CD4-positive, alpha-beta T cell treated with Interferon alpha-2 for 1 hour (primary cell): ENCODE measurements at regions not wholly inside any gene's neighbourhood (a gene's known extent, or its start where the extent isn't known, plus 50 kb on each side); places are given as distances from the start of the nearest gene placed in this dataset.

Source experiments
- DNase-seq, 2 donors: peaks; one replicate each; pipeline ENCODE4 v3.0.0-alpha.2; 2020 to 2022

GRCh38 chr11:129324533-129325175 is 51.0 kb upstream of the BARX2 start:
- no peak for DNase-seq

- DNase-seq = peak; percentile 6 to 11
Observed at GRCh38 chr11:129323896-129324502, 51.6 kb upstream of the BARX2 start.

- DNase-seq = no peak
Observed at GRCh38 chr11:129322941-129323340, 52.7 kb upstream of the BARX2 start.

GRCh38 chr11:129321076-129321475 is 54.6 kb upstream of the BARX2 start:
- no peak for DNase-seq

GRCh38 chr11:129320494-129320893 is 55.2 kb upstream of the BARX2 start:
- no peak for DNase-seq

- DNase-seq = no peak
Observed at GRCh38 chr11:129319751-129320150, 55.9 kb upstream of the BARX2 start.

- DNase-seq = no peak
Observed at GRCh38 chr11:129319201-129319600, 56.4 kb upstream of the BARX2 start.

GRCh38 chr11:129317571-129317970 is 58.1 kb upstream of the BARX2 start:
- no peak for DNase-seq

- DNase-seq = no peak
Observed at GRCh38 chr11:129316781-129317180, 58.9 kb upstream of the BARX2 start.

- DNase-seq = no peak
Observed at GRCh38 chr11:129315781-129316579, 59.7 kb upstream of the BARX2 start.

GRCh38 chr11:129314371-129314770 is 61.3 kb upstream of the BARX2 start:
- no peak for DNase-seq

- no peak for DNase-seq
Observed at GRCh38 chr11:129313541-129314297, 61.9 kb upstream of the BARX2 start.

GRCh38 chr11:129312730-129313503 is 62.7 kb upstream of the BARX2 start:
- DNase-seq = no peak

GRCh38 chr11:129308241-129308865 is 67.3 kb upstream of the BARX2 start:
- DNase-seq = no peak

GRCh38 chr11:129307162-129307561 is 68.5 kb upstream of the BARX2 start:
- DNase-seq = no peak

- DNase-seq = no peak
Observed at GRCh38 chr11:129302386-129303101, 73.1 kb upstream of the BARX2 start.

GRCh38 chr11:129300099-129300498 is 75.5 kb upstream of the BARX2 start:
- no peak for DNase-seq

- DNase-seq = no peak
Observed at GRCh38 chr11:129298988-129299387, 76.7 kb upstream of the BARX2 start.

- DNase-seq = no peak
Observed at GRCh38 chr11:129295746-129296145, 79.9 kb upstream of the BARX2 start.

- no peak for DNase-seq
Observed at GRCh38 chr11:129292771-129293170, 82.9 kb upstream of the BARX2 start.

- no peak for DNase-seq
Observed at GRCh38 chr11:129292092-129292491, 83.6 kb upstream of the BARX2 start.
